Sigmoid colon (tissue), 6 donors: ENCODE measurements at regions not wholly inside any gene's neighbourhood (a gene's known extent, or its start where the extent isn't known, plus 50 kb on each side); places are given as distances from the start of the nearest gene placed in this dataset.
"Not testable (repeated sequence)": the region's sequence is repeated elsewhere in the genome, so short reads cannot be mapped to it uniquely, and the experiment has no call there.

ENCODE experiments used
- DNase-seq: peaks from one replicate; pipeline ENCODE4 v3.0.0-alpha.2; 2019
- H3K27ac ChIP-seq, 4 donors: fragments of 200-600 bp; sonication (generic); one replicate each; pipeline ENCODE4 v1.5.1; 2016 to 2019; ENCODE audit warnings: mild to moderate bottlenecking in 1 of 4
- H3K27me3 ChIP-seq, 3 donors: fragments of 200-600 bp; sonication (generic); one replicate each; pipeline ENCODE4 v1.5.1; 2019; ENCODE audit warnings: mild to moderate bottlenecking in 1 of 3
- H3K36me3 ChIP-seq, 4 donors: fragments of 200-600 bp; sonication (generic); one replicate each; pipeline ENCODE4 v1.5.1; 2016 to 2019
- H3K4me1 ChIP-seq, 4 donors: fragments of 200-600 bp; sonication (generic); one replicate each; pipeline ENCODE4 v1.5.1; 2017 to 2019
- H3K4me3 ChIP-seq, 4 donors: fragments of 200-600 bp; sonication (generic); one replicate each; pipeline ENCODE4 v1.5.1; 2017 to 2019; ENCODE audit warnings: mild to moderate bottlenecking in 2 of 4, moderate library complexity in 1 of 4
- H3K9me3 ChIP-seq, 4 donors: fragments of 200-600 bp in 3 of 4; sonication (generic) in 3 of 4; one replicate each; pipeline versions ENCODE4 v1.5.1 to v1.6.1; 2013 to 2019
- EP300 ChIP-seq, 4 donors: sonication (generic); formaldehyde crosslinking; IDR thresholded peaks; one replicate each; pipeline ENCODE4 v1.6.1; 2017; ENCODE audit warnings: antibody characterized with exemption in 4 of 4
- POLR2A ChIP-seq, 2 donors: fragments of 450-650 bp; IDR thresholded peaks; one replicate each; pipeline ENCODE4 v1.6.1; 2016; ENCODE audit warnings: antibody characterized with exemption in 2 of 2, mild to moderate bottlenecking in 2 of 2, moderate library complexity in 2 of 2
- POLR2AphosphoS5 ChIP-seq, 4 donors: sonication (generic); formaldehyde crosslinking; IDR thresholded peaks; one replicate each; pipeline ENCODE4 v1.6.1; 2017; ENCODE audit warnings: antibody characterized with exemption in 4 of 4
- WGBS, 2 donors: extraction: QIAGEN DNeasy Blood & Tissue Kit; methylation state at CpG; one replicate each; pipeline ENCODE4 v1.1.7; 2013; 5-methylcytosine and 5-hydroxymethylcytosine counted together
- intact Hi-C: fragments of 100-400 bp; cut with DNase I; formaldehyde crosslinking; loops from one replicate; pipeline ENCODE4 v1.15.1; 2023
- TF ChIP-seq, protein P1 (sequence below), 4 experiments: fragments of 450-650 bp in 3 of 4; fragments of 200-600 bp in 1 of 4; IDR thresholded peaks; one replicate each; pipeline ENCODE4 v1.5.1; 2016 to 2019; ENCODE audit warnings: antibody characterized with exemption in 4 of 4, mild to moderate bottlenecking in 3 of 4, moderate library complexity in 2 of 4
- donor health status: healthy with polysubstance abuse.
- donor health status: healthy.

DNA sequence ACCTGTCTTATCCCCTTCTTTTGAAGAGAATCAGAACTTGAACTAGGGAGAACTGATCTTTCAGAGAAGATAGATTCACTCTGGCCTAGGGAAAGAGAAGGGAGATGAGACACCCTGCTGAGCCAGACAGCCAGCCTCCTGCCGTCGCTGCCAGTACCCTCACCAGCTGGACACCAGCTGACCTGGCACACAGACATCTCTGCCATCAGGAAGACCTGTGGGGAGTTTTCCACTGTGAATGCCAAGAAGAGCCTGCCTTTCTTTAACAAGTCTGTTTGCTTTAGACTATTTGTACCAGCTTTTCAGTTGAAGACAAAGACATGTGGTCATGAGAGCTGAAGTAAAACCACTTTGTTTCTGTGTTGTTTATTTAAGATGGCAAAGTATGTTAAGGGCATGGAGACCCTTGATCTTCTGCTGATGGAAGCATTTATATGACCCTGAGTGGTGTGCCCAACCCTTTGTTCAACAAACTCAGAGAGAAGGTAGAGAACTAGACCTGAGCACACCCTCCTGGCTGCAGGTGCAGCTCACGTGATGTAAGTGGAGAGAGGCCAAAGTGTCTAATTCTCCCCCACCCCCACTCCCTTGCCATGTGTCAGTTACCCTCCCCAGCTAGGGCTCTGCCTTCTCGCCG lies 82.3 kb upstream of the SLC24A3 start:
- Histone ChIP-seq H3K27ac (peak overlapping the region in 2 of 4 donors; percentile 49 to 57), H3K4me1 (peaks cover 0 to 31% (median 9%) of the 10 kb centered on the region in 4 donors), H3K27me3 (no peaks in the 10 kb centered on the region), H3K4me3 (no peak overlapping the region), H3K9me3 (no peaks in the 10 kb centered on the region), H3K36me3 (no peaks in the 10 kb centered on the region)
- 24 to 63% methylated on average over 5 of the region's 5 CpGs for WGBS, 2 donors
- no peak for DNase-seq
- TF ChIP-seq EP300 (IDR thresholded peaks at IDR 0.05) (no peak), POLR2AphosphoS5 (IDR thresholded peaks at IDR 0.05) (no peak), POLR2A (IDR thresholded peaks at IDR 0.05) (no peak)
- TF ChIP-seq, protein P1, sequence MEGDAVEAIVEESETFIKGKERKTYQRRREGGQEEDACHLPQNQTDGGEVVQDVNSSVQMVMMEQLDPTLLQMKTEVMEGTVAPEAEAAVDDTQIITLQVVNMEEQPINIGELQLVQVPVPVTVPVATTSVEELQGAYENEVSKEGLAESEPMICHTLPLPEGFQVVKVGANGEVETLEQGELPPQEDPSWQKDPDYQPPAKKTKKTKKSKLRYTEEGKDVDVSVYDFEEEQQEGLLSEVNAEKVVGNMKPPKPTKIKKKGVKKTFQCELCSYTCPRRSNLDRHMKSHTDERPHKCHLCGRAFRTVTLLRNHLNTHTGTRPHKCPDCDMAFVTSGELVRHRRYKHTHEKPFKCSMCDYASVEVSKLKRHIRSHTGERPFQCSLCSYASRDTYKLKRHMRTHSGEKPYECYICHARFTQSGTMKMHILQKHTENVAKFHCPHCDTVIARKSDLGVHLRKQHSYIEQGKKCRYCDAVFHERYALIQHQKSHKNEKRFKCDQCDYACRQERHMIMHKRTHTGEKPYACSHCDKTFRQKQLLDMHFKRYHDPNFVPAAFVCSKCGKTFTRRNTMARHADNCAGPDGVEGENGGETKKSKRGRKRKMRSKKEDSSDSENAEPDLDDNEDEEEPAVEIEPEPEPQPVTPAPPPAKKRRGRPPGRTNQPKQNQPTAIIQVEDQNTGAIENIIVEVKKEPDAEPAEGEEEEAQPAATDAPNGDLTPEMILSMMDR (IDR thresholded peaks at IDR 0.05) = no peak
- intact Hi-C loops = no loop called here

DNA sequence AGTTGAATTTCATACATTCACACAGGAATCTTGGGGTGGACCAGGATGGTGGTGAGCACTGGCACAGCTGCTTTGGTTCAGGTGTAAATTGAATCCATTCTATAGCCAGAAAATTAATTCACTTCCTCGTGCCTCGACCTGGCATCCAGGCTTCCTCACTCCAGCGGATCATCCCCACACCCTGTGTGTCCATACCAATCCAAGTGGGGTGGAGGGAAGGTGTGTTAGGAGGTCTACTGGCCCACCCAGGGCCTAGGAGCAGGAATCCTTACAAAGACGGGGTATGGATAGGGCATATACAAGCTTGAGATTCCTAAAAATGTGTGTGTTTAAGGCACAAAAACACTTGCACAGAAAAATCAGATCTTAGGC lies 81.8 kb upstream of the SLC24A3 start:
- Histone ChIP-seq H3K36me3 (no peaks in the 10 kb centered on the region), H3K27ac (peak overlapping the region in 2 of 4 donors; percentile 49 to 57), H3K9me3 (peaks cover 0 to under 1% (median 0%) of the 10 kb centered on the region in 4 donors), H3K27me3 (no peaks in the 10 kb centered on the region), H3K4me1 (peaks cover 0 to 26% (median 7%) of the 10 kb centered on the region in 4 donors), H3K4me3 (no peak overlapping the region)
- WGBS, 2 donors = 34 to 77% methylated on average over 4 of the region's 4 CpGs
- TF ChIP-seq EP300 (IDR thresholded peaks at IDR 0.05) (no peak), POLR2A (IDR thresholded peaks at IDR 0.05) (no peak), POLR2AphosphoS5 (IDR thresholded peaks at IDR 0.05) (no peak)
- TF ChIP-seq, protein P1 (IDR thresholded peaks at IDR 0.05) = no peak
- DNase-seq = no peak
- intact Hi-C loops = no loop called here

GRCh38 chr20:19137641-19138040 lies 74.8 kb upstream of the SLC24A3 start:
- Histone ChIP-seq H3K4me3 (no peak overlapping the region), H3K27me3 (no peaks in the 10 kb centered on the region), H3K9me3 (peaks cover 0 to 4% (median 2%) of the 10 kb centered on the region in 4 donors), H3K36me3 (no peaks in the 10 kb centered on the region), H3K4me1 (no peaks in the 10 kb centered on the region), H3K27ac (no peak overlapping the region)
- 28 to 64% methylated on average over 3 of the region's 3 CpGs for WGBS, 2 donors
- intact Hi-C loops = no loop called here
- TF ChIP-seq EP300 (IDR thresholded peaks at IDR 0.05) (no peak), POLR2A (IDR thresholded peaks at IDR 0.05) (no peak), POLR2AphosphoS5 (IDR thresholded peaks at IDR 0.05) (no peak)
- TF ChIP-seq, protein P1 (IDR thresholded peaks at IDR 0.05) = no peak
- DNase-seq = no peak

DNA sequence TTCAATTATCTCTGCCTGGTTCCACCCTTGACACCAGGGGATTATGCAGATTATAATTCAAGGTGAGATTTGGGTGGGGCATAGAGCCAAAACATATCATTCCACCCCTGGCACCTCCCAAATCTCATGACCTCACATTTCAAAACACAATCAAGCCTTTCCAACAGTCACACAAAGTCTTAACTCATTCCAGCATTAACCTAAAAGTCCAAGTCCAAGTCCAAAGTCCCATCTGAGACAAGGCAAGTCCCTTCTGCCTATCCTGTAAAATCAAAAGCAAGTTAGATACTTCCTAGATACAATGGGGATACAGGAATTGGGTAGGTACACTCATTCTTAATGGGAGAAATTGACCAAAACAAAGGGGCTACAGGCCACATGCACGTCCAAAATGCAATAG lies 73.7 kb upstream of the SLC24A3 start:
- Histone ChIP-seq H3K4me3 (no peak overlapping the region), H3K9me3 (peaks cover 0 to 4% (median 2%) of the 10 kb centered on the region in 4 donors), H3K27me3 (no peaks in the 10 kb centered on the region), H3K4me1 (no peaks in the 10 kb centered on the region), H3K27ac (no peak overlapping the region), H3K36me3 (no peaks in the 10 kb centered on the region)
- DNase-seq = no peak
- TF ChIP-seq EP300 (IDR thresholded peaks at IDR 0.05) = no peak
- TF ChIP-seq POLR2AphosphoS5 (IDR thresholded peaks at IDR 0.05) = no peak
- no peak for TF ChIP-seq POLR2A (IDR thresholded peaks at IDR 0.05)
- TF ChIP-seq, protein P1 (IDR thresholded peaks at IDR 0.05) = no peak
- intact Hi-C loops = no loop called here
- 81 to 88% methylated on average over 1 of the region's 1 CpG for WGBS, 2 donors

GRCh38 chr20:19139584-19139983 lies 72.9 kb upstream of the SLC24A3 start:
- H3K4me1 ChIP-seq, H3K4me3 ChIP-seq, H3K27me3 ChIP-seq, DNase-seq, intact Hi-C loops, H3K36me3 ChIP-seq, H3K9me3 ChIP-seq, H3K27ac ChIP-seq: not testable (repeated sequence)
- WGBS, 2 donors = 93 to 95% methylated on average over 2 of the region's 2 CpGs
